Right renal cortex interstitium (tissue), 3 donors: ENCODE measurements at regions not wholly inside any gene's neighbourhood (a gene's known extent, or its start where the extent isn't known, plus 50 kb on each side); places are given as distances from the start of the nearest gene placed in this dataset.
"Not testable (repeated sequence)": the region's sequence is repeated elsewhere in the genome, so short reads cannot be mapped to it uniquely, and the experiment has no call there.

ENCODE experiments used
- DNase-seq, 3 donors: peaks; one replicate each; pipeline ENCODE4 v3.0.0-alpha.2; 2013; ENCODE audit warnings: low read depth in 3 of 3, low spot score in 2 of 3

DNA sequence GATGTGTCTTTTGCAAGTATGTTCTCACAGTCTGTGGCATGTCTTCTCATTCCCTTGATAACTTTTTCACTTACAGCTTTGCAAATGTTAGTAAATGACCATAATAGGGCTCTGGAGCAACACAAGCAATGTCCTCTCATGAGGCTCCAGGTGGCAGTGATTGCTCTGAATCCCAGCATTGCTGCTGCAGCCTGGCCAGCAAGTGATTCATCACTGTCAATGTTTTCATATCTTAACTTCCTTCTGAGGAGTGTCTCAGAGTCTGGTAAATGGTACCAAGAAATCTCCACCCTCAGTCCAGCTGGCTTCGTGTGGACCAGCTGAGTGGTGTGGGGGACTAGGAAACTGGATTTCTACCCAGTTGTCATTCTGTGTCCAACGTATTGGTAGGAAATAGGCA, 139.6 kb downstream of the MYLK4 start:
- DNase-seq, result no peak

DNA sequence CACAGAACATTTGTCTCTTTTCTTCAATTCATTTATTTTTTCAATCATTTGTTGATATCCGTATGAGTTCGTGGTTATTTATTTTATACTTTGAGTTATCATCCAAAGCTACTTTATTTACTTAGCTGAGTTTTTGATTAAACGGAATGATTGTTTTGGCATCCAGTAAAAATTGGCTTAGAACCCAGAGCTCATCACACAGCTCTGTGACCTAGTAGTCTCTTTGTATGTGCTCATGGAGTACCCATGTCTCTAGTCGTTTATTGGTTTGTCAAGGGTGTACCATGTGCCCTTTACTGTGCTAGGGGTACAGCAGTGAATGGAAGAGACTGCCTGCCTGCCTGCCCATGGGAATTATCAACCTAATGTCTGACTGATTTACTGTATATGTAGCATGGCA, 142.2 kb downstream of the MYLK4 start:
- DNase-seq, result no peak

DNA sequence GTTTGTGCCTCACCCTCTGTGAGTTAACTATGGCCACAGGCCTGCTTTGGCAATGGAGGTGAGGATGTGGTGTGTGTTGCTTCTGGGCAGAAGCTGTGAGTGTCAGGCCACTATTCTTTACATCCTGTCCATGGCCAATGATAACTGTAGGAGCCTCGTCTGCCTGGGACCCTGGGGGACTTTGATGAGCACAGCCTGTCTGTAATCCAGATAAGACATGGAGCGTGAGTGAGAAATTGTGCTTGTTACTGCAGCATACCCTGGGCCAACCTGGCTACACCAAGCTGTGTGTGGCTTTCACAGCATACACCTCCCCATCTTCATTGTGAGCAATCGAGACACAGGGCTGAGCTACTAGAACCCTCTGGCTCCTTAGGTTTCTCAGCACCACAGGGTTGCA, 150.4 kb downstream of the MYLK4 start:
- no peak for DNase-seq

DNA sequence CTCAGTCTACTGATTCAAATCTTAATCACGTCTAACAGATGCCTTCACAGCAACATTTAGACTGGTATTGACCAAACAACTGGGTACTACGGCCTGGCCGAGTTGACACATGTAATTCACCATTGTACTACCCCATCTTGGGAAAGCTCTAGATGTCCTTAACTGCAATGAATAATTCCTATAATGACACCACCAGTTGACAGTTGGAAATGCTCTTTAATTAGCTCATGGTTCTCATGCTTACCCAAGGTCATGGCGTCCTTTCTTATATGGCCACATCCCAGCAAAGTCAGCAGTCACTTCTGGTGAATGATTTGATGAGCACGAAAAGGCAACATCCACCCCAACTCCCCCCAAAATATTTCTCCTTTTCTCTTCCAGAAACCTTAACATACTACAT, 150.9 kb downstream of the MYLK4 start:
- DNase-seq, result no peak

DNA sequence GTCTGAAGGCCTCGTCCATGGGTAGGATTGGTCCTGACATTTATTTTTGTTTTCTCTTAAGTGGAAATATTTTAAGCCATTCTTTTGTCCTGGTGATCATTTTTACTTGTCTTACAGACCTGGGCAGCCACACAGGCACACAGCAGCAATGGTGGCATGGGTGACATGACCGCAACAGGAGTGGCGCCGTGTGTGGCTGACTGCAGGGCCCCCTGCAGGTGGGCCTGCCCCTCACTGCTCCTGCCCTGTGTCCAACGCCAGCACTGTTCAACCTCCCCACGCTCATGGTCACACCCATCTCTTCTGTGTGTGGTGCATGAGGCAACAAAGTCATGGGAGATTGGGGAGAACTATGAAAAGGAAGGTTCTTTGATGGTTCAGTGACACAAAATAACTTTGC, 151.9 kb downstream of the MYLK4 start:
- DNase-seq, result no peak

DNA sequence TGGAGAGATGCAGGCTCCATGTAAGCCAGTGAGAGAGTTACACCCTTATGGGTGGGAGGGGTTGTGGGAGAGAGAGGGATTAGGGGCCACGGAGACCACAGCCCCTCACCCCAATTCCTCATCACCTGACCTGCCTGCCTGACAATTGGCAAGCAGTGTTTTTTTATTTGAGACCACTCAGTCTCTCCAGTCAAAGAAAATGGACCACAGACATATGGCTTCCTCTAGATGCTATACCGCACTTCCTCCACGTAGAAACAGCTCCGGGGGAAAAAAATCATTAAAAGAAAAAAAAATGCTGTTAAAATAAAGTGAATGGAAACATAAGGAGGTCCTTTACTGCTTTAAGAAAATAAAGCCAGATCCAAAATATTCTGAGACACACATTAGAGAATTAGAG, 152.7 kb downstream of the MYLK4 start:
- DNase-seq, result no peak

DNA sequence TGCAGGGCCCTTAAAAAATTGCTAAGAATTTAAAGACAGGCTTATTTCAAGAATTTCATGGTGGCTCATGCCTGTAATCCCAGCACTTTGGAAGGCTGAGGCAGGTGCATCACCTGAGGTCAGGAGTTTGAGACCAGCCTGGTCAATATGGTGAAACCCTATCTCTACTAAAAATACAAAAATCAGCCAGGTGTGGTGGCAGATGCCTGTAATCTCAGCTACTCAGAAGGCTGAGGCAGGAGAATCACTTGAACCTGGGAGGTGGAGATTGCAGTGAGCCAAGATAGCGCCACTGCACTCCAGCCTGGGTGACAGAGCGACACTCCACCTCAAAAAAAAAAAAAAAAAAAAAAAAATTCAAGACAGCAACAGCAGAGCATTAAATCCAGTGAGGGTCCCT, 153.3 kb downstream of the MYLK4 start:
- not testable (repeated sequence) for DNase-seq

DNA sequence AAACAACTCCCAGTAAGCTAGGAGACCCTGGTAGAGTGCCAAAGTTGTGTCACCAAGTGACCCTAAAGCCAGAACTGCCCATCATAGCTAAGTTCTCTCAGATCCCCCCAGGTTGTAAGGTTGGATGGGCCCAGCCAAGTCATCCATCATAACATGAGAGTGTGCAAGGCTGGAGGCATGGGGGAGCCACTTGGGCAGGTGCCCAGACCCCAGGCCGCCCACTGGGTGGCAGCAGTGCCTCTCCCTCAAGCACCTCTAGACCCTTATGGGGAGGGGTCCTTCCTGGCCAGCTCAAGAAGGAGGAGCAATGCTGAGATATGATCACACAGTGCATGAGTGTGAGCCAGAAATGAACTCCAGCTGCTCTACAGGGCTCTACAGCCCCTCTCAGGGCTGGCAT, 154.5 kb downstream of the MYLK4 start:
- DNase-seq, result no peak

DNA sequence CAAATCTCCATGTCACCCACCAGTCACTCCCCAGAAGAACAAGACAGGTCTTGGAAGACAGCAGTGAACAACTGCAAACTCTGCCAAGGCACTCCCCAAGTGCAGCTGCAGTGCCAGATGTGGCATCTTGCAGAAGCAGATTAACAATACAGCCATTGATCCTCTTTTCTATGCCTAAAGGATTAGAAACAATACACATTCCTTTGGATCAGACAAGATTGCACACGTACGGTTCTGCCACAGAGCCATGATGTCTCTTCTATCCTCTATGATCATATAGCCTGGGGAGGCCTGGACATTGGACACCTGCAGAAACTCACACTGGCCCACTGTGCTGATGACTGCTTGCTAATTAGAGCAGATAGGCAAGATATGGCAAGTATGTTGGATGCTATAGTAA, 155.9 kb downstream of the MYLK4 start:
- DNase-seq, result no peak

DNA sequence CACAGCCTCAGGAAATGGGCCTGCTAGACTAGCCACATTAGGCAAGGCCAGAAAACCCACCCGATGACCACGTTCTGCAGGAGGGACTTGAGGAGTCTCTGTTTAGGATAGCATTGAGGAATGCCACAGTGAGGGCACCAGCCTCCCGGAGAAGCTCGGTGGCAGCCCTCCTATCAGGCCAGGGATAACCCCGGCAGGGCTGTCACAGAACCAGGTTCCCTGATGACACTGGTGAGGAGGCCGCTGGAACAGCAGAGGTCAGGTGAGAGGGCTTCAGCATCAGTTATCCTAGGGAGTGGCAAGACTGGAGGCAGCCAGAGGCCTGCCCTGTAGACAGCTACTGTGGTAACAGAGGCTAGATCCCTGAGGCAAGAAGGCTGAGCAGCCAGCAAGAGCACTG, 157.6 kb downstream of the MYLK4 start:
- no peak for DNase-seq

DNA sequence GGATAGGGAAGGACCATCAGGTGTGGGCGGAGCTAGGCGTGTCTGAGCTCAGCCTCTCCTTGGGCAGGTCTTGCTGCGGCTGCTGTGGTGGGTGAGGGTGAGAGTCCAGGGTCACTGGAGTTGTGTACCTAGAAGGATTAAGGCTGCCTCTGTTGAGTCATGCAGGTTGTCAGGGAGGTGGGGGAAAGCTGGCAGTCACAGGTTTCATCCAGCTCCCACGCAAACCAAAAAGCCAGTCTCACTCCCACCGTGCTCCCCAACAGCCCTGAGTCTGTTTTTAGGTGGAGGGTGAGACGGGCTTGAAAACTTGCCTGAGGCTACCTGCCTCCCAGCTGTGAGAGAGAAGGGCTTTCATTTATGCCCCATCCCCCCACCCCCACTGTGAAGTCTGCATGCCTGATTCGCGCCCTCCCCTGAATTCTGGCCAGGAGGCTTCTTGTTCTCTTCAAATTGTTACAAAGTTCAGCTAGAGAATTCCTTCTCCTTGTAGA, 161.5 kb downstream of the MYLK4 start:
- no peak for DNase-seq

DNA sequence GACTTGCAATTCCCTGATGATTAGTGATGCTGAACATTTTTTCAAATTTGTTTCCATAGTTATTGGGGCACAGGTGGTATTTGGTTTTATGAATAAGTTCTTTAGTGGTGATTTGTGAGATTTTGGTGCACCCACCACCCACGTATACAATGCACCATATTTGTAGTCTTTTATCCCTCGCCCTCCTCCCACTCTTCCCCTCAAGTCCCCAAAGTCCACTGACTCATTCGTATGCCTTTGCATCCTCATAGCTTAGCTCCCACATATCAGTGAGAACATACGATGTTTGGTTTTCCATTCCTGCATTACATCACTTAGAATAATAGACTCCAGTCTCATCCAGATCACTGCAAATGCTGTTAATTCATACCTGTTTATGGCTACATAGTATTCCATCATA, 167.3 kb downstream of the MYLK4 start:
- no peak for DNase-seq

DNA sequence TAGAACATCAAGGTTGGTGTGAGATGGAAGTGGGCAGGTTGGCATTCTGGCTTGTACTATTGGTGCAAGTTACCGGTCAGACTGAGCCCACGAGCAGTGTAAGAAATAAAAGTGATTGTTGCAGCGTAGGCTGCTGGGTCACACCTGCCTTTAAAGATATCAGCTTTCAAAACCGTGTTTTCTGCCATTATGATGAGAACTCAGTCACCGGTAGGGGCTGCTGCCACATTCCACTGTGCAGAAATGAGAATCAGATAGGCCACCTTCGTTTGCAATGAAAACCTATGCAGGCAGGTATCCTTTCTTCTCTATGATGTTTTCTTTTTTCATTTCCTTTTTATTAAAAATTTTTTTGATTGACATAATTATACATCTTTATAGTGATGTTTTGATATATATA, 168.5 kb downstream of the MYLK4 start:
- DNase-seq, result no peak

DNA sequence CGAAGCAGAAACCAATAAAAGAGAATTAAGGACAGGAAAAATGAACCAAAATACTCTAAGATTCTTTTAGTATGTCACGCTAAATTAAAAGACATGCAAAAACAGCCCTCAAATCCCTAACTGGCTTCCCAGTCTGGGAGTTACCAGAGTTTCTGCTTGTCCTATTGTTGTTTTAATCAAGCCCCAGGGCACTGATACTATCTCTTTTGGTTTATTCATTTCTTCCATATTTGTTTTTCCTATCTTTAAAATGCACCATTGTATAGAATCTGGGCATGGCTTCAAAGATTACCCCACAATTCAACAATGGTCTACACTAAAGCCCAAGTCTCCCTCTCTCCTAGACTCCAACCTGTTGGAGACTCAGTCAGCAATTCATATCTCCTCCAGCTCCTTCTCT, 169.1 kb downstream of the MYLK4 start:
- DNase-seq, result no peak

DNA sequence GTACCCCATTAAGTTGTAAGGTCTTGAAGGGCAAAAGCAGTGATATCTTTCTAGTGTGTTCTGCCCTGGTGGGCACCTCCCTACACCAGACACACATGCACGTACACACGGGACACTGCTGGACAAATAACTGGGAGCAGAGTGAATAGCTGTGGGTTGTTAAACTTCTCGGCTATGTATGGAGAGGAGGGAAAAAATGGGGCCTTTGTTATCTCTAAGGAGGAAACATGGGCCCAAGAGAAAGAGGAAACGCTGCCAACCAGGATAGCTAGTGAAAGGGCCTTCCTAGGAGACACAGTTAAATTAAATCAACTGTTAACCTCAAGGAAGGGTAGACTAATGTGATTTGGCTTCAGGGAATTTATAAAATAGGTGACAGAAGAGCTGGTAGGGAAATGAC, 169.7 kb downstream of the MYLK4 start:
- DNase-seq, result no peak

DNA sequence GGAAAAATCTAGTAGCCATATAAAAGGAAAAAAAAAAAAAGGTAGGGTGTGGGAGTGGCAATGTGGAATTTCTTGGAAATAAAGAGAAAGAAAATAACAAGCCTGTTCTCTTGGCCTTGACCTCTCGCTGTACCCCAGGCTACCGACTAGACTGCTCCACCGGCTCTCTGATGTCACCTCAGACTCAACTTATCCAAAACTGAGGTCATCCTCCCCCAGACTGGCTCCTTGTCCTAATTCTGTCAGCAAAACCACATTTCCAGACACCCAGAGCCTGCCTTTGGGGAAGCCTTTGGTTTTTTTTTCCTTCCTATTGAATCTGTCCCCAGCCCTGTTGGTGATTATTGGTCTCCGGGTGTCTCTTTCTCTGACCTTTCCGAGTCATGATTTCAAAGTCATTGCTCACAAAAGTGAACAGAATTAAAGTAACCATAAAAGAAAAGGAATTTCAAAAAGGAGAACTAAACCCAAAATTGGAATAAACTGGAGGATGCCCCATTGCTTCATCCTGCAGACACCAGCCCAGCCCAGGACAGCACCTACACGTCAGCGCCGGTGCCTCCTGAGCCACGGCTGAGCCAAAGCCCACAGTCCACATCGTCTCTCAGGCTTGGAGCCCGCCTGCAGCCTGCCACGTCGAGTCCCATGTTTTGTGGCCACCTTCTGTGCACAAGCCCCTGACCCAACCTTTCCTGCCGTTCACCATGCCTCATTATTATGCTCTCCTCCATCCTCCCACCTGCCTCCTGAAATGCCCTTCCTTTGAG, 170.7 kb downstream of the MYLK4 start:
- DNase-seq, result no peak

DNA sequence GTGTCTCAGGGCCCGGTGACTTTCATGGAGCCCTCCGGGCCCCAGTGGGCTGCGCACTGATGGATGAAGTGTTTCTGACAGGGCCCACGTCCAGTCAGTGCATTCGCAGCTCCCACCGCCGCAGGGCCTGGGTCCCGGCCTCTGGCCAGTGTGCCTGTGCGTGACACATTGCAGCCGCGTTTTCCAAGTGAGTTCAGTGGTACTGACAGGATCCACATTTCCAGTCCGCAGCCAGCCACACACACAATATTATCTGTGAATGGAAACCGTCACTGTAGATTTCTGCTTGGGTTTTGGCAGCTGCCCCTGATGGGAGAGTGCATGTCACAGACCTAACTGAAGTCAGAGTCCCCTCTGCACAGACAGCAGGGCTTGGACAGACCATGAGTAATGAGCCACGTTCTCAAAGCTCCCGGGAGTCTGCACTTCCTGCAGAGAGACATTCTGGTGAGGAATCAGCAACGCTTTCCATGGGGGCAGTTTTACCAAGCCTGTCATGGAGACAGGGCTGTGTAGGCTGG, 171.4 kb downstream of the MYLK4 start:
- DNase-seq, result no peak

DNA sequence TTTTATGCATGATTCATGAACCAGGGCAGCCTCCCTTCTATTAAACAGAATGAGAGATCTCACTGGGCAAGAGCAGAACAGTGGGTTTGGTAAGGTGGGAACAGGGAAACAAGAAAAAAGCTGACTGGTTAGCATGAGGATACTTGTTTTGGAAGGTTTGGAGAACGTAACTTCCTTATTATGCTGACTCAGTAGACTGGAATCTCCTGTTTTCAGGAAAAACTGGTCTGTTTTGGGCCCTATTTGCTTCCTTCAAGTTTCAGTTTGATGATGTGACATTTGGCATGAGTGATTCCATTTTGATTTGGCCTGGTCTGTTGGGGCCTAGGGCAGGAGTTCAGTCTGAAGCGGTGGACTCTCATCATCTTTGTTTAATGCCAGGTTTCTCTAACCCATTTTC, 172.0 kb downstream of the MYLK4 start:
- no peak for DNase-seq

DNA sequence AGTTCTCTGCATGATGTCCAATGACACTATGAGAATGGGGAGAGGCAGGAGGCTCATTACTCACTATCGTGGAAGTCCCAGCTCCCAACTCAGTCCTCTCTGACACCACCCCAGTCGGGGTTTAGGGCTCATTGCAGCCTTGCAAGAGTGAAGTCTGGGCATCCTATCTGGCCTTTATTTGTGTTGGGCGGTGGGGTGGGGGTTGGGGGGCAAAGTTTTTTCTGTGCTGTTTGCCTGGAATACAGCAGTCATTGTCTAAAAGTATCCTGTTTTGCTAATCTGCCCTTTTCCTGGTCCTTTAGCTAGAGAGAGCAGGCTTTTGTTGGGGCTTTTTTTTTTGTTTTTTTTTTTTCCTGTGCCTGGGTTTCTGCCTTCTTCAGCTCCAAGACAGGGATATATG, 174.2 kb downstream of the MYLK4 start:
- no peak for DNase-seq

DNA sequence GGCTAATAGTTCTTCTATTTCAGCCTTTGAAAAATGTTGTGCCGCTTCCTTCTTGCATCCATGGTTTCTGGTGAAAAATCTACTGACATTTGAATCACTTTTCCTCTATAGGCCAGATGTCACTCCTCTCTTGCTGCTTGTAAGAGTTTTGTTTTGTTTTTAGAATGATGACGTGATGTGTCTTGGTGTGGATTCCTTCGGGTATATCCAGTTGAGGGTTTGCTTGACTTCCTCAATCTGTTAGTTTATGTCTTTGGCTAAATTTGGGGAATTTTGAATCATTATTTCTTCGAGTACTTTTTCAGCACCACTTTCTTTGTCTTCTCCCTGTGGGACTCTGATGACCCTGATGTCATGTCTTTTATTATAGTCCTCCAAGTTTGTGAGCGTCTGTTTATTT, 175.5 kb downstream of the MYLK4 start:
- no peak for DNase-seq

DNA sequence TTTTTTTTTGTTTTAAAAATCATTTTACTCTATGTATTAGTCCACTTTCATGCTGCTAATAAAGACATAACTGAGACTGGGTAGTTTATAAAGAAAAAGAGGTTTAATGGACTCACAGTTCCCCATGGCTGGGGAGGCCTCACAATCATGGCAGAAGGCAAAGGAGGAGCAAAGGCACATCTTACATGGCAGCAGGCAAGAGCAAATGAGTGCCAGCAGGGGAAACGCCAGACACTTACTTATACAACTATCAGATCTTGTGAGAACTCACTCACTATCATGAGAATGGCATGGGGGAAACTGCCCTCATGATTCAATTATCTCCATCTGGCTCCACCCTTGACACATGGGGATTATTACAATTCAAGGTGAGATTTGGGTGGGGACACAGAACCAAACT, 181.3 kb downstream of the MYLK4 start:
- not testable (repeated sequence) for DNase-seq

DNA sequence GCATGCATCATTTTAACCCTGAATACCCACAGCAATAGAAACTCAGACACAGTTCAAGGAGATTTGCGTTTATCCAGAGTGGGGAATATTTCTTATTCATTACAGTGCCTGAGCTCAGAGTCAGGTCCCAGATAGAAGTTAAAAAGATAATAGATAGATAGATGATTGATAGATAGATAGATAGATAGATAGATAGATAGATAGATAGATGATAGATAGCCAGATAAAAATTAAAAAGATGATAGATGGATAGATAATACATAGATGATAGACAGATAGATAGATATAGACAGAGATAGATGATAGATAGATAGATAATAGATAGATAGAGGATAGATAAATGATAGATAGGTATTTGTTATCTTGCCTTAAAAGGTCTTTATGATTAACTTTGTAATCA, 184.7 kb downstream of the MYLK4 start:
- DNase-seq, result no peak

DNA sequence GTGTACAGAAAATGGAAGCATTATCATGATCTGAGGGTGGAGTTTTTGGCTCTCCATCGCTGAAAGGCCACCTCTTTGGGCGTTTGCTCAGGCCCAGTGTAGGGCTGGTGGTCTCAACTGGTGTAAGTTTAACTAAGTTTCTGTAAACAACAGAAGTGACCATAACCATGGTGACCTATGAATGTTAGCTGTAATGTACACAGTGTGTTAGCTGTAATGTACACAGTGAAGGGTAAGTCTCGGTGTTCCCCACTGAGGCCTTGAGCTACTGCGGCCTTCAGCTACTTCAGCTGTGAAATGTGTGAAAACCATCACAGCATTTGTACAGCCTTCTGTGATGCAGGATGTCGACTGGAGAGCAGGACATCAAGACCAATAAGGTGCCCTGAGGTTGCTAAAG, 185.2 kb downstream of the MYLK4 start:
- no peak for DNase-seq
